Inflammatory macrophage treated with lipopolysaccharide for 4 hours (primary cell): ENCODE measurements at regions not wholly inside any gene's neighbourhood (a gene's known extent, or its start where the extent isn't known, plus 50 kb on each side); places are given as distances from the start of the nearest gene placed in this dataset.
"Not testable (repeated sequence)": the region's sequence is repeated elsewhere in the genome, so short reads cannot be mapped to it uniquely, and the experiment has no call there.

Experiments used
- DNase-seq: peaks from one replicate; pipeline ENCODE4 v3.0.0-alpha.2; 2020

GRCh38 chr7:109498131-109498530 is 928.5 kb downstream of the DNAJB9 start:
- no peak for DNase-seq

DNA sequence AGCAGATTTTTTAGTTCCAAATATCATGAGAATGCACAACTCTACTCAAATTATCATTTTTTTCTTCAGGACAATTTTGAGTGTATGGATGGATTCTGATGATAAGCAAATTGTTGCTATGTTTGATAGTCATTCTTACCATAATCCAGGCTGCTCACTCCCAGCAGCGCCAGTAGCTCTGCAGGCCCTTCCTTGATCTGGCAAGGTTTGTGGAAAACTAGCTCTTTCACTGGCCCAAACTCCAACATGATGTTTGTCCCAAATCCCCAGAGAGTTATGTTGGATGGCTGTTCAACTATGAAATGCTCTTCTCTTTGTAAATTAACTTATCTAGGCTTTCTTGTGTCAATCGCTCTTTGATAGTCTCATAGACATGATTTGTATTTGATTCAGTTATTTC is 933.7 kb downstream of the DNAJB9 start:
- DNase-seq, result no peak

DNA sequence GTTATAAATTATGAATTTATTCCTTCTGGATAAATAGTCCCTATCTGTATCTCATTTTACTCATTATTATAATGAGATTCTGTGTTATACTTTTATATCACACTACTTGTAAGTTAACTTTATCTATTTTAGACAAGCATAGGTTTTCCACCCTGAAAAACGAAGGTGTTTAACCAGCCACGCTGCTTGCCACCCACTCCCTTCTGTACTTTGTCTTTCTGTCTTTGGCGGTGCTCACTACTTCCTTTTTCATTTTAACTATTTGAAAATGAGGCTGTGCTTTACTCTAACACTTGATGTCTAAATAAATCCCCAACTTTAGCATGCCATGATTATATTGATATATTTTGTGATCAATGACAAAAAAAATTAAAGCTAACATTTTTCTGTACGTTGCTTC is 952.9 kb downstream of the DNAJB9 start:
- DNase-seq, result no peak

DNA sequence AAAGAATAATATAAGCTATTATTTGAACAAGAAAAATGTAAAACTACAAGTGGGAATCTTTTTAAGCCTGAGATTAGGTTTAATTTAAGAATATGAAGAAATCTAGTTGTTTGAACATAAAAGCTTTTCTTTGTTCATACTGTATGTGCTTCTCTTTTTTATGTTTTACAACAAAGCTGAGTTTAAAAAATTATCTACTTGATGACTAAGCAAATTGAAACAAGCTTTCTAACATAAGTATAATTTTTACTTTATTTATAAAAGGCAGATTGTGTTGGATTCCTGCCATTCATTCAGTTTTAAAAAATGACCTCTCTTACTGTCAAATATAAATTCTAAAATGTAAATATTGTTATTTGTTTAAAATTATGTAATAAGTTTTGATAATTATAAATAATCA is 958.2 kb downstream of the DNAJB9 start:
- no peak for DNase-seq

GRCh38 chr7:109529712-109530111 is 960.0 kb downstream of the DNAJB9 start:
- DNase-seq, result no peak

GRCh38 chr7:109532262-109532992 is 962.8 kb downstream of the DNAJB9 start:
- no peak for DNase-seq

DNA sequence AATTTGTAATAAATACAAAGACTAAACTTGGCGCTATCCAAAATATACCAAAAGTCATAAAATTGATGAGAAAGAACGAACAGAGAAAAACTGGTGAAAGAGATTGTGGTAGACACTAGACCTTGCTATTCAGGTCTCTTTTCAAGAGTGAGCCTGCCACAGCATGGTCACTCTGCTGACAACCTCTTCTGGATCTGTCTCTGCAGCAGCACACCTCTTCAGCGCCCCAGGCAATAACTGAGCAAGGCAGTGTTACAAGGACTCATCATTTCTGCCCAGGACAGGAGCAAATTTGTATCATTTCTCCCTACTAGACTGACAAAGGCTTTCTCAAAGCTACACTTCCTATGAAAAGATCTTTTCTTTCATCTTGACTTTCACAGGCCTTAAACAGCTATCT is 976.0 kb downstream of the DNAJB9 start:
- DNase-seq, result no peak

DNA sequence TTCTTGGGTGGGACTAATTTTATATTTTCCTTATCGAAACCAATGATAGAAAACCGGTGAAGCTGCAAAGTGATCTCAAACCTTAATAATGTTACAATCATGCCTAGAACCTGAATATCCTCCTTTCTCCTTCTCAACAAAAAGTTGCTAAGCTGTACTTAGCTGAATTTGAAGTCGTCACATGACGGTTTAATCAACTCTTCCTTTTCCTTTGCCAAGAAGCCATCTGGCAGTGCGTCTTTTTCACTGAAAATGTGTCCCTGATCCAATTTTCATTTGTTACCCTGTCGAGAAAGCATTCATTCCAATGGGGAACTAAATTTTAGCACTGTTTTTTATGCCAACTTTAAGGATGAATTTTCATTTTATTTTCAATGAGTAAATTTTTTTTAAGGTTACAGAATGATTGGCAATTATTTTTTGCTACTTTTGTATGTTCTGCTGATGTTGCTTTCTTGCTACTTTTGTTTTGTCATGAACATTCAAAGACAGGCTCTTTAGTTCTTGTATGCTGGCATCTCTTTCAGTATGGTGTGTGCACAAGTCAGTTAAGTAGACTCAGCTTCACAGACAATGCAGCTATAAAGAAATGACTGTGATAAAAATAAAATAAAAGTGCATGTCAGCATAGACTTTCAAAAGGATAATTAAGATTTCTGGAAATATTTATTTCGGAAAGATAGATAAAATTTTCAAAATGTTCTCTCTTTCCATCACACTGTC is 980.0 kb downstream of the DNAJB9 start:
- DNase-seq, result no peak

DNA sequence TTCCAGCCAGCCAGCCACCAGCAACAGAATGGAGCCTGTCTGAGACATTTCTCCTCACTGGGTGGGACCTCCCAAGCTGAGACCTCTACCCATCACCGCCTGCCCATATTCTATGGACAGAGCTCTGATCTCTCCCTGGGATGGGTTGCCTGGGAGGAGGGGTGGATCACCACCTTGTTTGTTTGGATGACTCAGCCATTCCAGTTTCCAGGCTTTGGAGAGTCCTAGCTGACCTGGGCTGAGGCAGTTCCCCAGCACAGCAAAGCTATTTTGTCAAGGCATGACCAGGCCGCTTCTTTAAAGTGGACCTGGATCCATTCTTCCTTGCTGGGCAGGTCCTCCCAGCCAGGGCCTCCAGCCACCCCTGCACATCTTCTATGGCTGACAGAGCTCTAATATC is 982.3 kb downstream of the DNAJB9 start:
- DNase-seq, result no peak

DNA sequence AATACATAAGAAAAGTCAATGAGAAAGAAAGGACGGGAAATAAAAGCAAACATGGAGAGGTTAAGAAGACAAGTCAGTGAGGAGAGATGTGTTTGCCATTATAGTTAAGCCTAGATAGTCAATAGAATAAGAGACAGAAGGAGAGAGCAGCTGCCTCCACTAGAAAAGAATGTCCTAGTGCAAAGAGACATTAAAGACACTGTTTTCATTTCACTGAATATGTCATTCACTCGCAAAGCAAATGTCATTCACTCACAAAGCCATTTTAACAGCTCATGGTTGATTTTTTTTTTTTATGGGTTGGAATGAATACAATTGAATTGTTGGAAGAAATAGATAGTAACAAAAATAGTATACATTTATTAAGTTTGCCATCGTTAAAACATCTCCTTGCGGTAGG is 1007.6 kb downstream of the DNAJB9 start:
- DNase-seq, result no peak

DNA sequence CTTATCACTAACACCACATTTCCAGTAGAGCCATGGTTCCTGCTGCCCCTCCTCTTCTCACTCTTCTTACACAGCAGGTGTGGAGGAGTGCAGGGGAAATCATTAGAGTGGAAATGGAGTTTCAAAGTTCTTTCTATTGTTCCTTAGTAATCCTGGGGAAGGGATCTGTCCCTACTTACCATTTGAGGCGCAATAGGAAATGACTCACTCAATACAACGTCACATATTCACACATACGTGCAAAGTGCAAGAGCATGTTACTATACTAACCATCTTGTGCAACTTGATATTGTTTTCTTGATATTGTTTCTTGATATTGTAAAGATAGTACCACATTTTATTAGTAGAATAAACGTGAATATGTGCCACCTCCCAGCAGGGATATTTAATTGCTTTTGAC is 1010.2 kb downstream of the DNAJB9 start:
- no peak for DNase-seq

- no peak for DNase-seq
Observed at GRCh38 chr7:109582211-109582610, 1012.5 kb downstream of the DNAJB9 start.

DNA sequence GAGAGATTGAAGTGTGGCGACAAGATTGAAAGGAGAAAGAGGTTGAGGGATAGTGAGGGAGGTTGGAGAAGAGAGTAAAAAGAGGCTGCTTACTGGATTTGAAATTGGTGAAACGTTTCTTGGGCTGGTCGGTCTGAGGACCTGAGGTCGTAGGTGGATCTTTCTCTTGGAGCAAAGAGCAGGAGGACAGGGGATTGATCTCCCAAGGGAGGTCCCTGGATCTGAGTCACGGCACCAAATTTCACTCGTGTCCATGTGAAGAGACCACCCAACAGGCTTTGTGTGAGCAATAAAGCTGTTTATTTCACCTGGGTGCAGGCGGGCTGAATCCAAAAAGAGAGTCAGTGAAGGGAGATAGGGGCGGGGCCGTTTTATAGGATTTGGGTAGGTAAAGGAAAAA is 1027.3 kb downstream of the DNAJB9 start:
- DNase-seq, result not testable (repeated sequence)

DNA sequence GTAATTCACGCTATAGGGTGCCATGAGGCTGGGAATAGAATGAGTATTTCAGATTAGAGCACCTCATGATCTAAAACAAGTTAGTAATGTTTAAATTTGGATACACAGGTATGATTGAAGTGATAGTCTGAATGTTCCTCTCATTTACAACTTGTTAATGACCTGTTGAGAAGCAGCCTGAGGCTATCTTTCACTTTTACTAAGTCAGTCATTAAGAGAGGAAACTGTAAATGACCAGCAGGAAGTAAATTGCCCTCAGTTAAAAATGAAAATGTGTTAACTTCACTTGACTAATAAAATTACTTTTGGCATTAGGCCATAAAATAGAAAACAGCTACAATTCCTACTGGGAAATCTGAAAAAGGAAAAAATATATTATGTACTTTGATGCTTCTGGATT is 1042.0 kb downstream of the DNAJB9 start:
- no peak for DNase-seq

DNA sequence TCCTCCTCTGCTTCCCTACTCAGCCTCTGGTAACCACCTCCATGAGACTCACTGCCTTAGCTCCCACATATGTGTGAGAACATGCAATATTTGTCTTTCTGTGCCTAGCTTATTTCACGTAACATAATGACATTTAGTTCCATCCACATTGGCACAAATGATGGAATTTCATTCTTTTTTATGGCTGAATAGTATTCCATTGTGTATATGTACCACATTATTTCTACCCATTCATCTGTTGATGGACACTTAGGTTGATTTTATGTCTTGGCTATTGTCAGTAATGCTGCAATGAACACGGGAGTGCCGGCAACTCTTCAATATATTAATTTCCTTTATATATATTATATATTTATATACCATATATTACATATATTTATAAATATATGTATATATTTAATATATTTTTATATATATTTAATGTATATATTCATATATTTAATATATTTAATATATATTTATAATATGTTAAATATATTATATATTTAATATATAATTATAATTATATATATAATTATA is 1046.9 kb downstream of the DNAJB9 start:
- DNase-seq, result no peak

DNA sequence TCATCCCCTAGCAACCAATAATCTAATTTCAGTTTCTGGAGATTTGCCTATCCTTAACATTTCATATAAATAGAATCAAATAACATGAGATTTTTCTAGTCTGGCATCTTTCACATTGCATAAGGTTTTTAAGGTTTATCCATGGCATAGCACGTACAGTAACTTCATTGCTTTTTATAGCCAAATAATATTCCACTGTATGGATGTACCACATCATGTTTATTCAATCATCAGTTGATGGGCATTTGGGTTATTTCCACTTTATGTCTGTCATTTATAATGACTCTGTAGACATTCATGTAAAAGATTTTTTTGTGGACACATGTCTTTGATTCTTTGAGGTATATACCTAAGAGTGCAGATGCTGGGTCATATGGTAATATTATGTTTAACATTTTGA is 1052.6 kb downstream of the DNAJB9 start:
- no peak for DNase-seq

DNA sequence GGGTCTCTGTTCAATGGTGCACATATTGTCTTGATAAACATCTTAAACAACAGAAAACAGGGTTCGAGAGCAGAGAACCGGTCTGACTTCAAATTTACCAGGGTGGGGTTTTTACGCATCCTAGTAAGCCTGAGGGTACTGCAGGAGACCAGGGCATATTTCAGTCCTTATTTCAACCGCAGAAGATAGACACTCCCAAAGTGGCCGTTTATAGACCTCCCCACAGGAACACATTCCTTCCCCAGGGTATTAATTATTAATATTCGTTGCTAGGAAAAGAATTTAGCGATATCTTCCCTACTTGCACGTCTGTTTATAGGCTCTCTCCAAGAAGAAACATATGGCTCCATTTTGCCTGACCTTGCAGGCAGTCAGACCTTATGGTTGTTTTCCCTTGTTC is 1063.2 kb downstream of the DNAJB9 start:
- DNase-seq, result not testable (repeated sequence)

DNA sequence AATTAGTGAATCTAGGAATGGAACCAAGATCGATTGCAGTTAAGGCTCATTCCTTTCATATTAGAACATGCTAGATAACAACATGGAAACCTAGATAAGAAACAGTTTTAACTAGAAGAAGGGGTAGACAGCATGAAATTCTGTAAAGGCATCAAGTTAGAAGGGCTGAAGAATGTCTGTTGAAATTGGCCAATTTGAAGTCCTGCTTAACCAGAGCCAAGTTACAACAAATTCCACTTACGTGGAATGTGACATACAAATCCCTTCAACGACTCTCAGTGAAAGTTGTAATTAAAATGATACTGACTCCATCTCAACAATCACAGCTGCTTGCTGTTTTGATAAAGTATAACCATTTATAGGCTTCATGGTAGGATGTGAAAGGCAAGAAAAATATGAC is 1065.7 kb downstream of the DNAJB9 start:
- no peak for DNase-seq

GRCh38 chr7:109637428-109637990 is 1067.8 kb downstream of the DNAJB9 start:
- no peak for DNase-seq

DNA sequence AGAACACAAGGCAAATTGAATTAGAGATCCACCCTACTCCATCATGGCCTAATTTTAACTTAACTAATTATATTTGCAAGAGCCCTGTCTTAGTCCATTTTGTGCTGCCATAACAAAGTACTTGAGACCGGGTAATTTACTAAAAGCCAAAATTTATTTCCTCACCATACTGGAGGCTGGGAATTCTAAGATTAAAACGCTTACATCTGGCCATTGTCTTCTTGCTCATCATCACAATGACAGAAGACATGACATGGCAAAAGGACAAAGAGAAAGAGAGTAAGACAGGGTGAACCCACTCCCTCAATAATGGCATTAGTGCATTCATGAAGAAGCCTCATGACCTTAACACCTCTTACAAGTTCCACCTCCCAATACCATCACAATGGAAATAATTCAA is 1068.6 kb downstream of the DNAJB9 start:
- no peak for DNase-seq

DNA sequence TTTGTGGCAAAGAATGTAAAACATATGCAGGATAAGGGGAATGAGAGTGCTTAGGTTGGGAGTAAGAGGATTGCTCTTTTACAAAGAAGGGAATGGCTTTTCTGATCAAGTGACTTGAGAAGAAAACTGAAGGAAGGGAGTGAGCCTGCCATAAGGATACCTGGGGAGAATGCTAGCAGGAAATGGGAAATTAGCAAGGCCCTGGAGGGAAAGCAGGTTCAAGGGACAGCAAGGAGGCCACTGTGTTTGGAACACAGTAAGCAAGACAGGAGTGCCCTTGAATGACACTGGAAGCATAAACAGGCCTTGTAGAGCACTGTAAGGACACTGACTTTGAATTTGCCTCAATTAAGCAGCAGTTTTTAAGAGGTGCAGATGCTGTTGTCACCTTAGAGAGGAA is 1069.9 kb downstream of the DNAJB9 start:
- no peak for DNase-seq

DNA sequence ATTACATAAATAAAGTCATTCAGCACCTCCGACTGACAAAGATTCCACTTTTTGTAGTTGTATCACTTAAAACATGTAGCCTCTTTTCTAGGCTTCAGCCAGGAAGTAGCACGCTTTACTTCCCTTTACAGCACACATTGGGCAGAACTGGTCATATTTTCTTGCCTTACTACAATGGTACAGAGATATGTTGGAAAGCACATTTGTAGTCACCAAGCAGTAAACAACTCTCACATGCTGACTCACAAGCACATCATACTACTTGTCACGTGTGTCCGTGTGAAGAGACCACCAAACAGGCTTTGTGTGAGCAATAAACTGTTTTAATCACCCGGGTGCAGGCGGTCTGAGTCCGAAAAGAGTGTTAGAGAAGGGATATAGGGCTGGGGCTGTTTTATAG is 1071.8 kb downstream of the DNAJB9 start:
- DNase-seq, result no peak

- DNase-seq, result no peak
Observed at GRCh38 chr7:109646124-109646523, 1076.5 kb downstream of the DNAJB9 start.

DNA sequence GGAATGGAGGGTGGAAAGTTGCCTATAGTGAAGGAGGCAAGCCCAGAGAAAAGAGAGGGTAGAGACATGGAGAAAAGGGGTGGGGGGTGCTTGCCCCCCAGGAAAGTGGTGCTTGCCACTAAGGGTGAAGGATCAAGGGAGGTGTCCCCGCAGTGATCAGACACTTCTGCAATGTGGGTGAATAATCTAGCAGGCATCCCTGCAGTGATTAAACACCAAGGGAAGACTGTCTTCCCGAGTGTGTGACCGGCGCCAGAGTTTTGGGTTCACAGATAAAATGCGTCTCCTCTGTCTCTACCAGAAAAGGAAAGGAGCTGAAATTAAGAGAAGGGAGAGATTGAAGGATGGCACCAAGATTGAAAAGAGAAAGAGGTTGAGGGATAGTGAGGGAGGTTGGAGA is 1076.9 kb downstream of the DNAJB9 start:
- DNase-seq, result not testable (repeated sequence)
